ENCODE measurements at regions not wholly inside any gene's neighbourhood (a gene's known extent, or its start where the extent isn't known, plus 50 kb on each side); places are given as distances from the start of the nearest gene placed in this dataset.
A peak's percentile ranks its signal among the peaks of the same experiment; 100 is the strongest.

DNA sequence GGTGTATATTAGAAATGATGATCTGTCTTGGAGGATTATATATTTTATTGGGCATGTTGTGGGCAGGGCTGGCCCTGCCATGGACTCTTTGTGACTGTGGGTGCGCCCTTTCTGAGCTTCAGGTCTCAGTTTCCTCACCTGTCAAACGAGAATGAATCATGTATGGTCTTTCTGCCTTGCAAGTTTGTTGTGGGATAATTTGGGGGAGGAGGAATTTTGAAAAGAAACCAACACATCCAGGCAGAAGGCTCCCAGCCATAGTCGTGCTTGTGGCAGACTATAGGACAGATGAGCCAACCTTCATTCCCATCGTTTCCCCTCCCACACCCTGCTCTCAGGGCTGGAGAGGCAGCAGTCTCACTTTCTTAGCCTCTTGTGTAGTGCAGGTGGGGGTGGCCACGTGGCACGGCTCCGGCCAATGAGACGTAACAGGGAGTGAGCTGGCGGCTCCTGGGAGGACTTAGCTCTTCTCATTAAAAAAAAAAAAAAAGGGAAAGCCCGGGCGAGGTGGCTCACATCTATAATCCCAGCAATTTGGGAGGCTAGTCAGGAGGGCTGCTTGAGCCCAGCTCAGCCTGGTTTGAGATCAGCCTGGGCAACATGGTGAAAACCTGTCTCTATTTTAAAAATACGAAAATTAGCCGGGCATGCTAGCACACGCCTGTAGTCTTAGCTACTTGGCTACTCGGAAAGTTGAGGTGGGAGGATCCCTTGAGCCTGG lies 63.1 kb downstream of the RHOB start (continued):
- TF ChIP-seq, protein P1, sequence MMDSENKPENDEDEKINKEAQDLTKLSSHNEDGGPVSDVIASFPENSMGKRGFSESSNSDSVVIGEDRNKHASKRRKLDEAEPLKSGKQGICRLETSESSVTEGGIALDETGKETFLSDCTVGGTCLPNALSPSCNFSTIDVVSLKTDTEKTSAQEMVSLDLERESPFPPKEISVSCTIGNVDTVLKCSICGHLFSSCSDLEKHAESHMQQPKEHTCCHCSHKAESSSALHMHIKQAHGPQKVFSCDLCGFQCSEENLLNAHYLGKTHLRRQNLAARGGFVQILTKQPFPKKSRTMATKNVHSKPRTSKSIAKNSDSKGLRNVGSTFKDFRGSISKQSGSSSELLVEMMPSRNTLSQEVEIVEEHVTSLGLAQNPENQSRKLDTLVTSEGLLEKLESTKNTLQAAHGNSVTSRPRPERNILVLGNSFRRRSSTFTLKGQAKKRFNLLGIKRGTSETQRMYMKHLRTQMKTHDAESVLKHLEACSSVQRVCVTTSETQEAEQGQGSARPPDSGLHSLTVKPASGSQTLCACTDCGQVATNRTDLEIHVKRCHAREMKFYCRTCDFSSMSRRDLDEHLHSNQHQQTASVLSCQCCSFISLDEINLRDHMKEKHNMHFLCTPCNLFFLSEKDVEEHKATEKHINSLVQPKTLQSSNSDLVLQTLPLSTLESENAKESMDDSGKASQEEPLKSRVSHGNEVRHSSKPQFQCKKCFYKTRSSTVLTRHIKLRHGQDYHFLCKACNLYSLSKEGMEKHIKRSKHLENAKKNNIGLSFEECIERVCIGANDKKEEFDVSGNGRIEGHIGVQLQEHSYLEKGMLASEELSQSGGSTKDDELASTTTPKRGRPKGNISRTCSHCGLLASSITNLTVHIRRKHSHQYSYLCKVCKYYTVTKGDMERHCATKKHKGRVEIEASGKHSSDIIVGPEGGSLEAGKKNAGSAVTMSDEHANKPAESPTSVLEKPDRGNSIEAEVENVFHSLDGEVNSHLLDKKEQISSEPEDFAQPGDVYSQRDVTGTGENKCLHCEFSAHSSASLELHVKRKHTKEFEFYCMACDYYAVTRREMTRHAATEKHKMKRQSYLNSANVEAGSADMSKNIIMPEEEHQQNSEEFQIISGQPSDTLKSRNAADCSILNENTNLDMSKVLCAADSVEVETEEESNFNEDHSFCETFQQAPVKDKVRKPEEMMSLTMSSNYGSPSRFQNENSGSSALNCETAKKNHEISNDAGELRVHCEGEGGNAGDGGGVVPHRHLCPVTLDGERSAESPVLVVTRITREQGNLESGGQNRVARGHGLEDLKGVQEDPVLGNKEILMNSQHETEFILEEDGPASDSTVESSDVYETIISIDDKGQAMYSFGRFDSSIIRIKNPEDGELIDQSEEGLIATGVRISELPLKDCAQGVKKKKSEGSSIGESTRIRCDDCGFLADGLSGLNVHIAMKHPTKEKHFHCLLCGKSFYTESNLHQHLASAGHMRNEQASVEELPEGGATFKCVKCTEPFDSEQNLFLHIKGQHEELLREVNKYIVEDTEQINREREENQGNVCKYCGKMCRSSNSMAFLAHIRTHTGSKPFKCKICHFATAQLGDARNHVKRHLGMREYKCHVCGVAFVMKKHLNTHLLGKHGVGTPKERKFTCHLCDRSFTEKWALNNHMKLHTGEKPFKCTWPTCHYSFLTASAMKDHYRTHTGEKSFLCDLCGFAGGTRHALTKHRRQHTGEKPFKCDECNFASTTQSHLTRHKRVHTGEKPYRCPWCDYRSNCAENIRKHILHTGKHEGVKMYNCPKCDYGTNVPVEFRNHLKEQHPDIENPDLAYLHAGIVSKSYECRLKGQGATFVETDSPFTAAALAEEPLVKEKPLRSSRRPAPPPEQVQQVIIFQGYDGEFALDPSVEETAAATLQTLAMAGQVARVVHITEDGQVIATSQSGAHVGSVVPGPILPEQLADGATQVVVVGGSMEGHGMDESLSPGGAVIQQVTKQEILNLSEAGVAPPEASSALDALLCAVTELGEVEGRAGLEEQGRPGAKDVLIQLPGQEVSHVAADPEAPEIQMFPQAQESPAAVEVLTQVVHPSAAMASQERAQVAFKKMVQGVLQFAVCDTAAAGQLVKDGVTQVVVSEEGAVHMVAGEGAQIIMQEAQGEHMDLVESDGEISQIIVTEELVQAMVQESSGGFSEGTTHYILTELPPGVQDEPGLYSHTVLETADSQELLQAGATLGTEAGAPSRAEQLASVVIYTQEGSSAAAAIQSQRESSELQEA (CRISPR knock-in tag; IDR thresholded peaks at IDR 0.05; ENCODE audit: not compliant biosample characterization), result peak; percentile 73
- TF ChIP-seq ZFYVE20 (CRISPR knock-in tag; IDR thresholded peaks at IDR 0.05; ENCODE audit: borderline replicate concordance, low read depth), result no peak
- no peak for TF ChIP-seq TEAD2 (CRISPR knock-in tag; IDR thresholded peaks at IDR 0.05)
- TF ChIP-seq, protein P2, sequence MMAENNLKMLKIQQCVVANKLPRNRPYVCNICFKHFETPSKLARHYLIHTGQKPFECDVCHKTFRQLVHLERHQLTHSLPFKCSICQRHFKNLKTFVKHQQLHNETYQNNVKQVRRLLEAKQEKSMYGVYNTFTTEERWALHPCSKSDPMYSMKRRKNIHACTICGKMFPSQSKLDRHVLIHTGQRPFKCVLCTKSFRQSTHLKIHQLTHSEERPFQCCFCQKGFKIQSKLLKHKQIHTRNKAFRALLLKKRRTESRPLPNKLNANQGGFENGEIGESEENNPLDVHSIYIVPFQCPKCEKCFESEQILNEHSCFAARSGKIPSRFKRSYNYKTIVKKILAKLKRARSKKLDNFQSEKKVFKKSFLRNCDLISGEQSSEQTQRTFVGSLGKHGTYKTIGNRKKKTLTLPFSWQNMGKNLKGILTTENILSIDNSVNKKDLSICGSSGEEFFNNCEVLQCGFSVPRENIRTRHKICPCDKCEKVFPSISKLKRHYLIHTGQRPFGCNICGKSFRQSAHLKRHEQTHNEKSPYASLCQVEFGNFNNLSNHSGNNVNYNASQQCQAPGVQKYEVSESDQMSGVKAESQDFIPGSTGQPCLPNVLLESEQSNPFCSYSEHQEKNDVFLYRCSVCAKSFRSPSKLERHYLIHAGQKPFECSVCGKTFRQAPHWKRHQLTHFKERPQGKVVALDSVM (CRISPR knock-in tag; IDR thresholded peaks at IDR 0.05), result 0 out of 2 replicates have a peak, but pooled peaks have one; percentile 17
- 0 out of 2 replicates have a peak, but pooled peaks have one; percentile 48 for TF ChIP-seq ZNF547 (CRISPR knock-in tag; IDR thresholded peaks at IDR 0.05)
- TF ChIP-seq, protein P3, sequence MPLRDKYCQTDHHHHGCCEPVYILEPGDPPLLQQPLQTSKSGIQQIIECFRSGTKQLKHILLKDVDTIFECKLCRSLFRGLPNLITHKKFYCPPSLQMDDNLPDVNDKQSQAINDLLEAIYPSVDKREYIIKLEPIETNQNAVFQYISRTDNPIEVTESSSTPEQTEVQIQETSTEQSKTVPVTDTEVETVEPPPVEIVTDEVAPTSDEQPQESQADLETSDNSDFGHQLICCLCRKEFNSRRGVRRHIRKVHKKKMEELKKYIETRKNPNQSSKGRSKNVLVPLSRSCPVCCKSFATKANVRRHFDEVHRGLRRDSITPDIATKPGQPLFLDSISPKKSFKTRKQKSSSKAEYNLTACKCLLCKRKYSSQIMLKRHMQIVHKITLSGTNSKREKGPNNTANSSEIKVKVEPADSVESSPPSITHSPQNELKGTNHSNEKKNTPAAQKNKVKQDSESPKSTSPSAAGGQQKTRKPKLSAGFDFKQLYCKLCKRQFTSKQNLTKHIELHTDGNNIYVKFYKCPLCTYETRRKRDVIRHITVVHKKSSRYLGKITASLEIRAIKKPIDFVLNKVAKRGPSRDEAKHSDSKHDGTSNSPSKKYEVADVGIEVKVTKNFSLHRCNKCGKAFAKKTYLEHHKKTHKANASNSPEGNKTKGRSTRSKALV (CRISPR knock-in tag; IDR thresholded peaks at IDR 0.05), result no peak
- TF ChIP-seq ZFP36L1 (CRISPR knock-in tag; IDR thresholded peaks at IDR 0.05), result no peak
- TF ChIP-seq MLLT10 (CRISPR knock-in tag; IDR thresholded peaks at IDR 0.05), result no peak
- TF ChIP-seq, protein P4, sequence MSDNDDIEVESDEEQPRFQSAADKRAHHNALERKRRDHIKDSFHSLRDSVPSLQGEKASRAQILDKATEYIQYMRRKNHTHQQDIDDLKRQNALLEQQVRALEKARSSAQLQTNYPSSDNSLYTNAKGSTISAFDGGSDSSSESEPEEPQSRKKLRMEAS (IDR thresholded peaks at IDR 0.05), result peak; percentile 86
- TF ChIP-seq PHF8 (CRISPR knock-in tag; IDR thresholded peaks at IDR 0.05), result no peak
- TF ChIP-seq, protein P5, sequence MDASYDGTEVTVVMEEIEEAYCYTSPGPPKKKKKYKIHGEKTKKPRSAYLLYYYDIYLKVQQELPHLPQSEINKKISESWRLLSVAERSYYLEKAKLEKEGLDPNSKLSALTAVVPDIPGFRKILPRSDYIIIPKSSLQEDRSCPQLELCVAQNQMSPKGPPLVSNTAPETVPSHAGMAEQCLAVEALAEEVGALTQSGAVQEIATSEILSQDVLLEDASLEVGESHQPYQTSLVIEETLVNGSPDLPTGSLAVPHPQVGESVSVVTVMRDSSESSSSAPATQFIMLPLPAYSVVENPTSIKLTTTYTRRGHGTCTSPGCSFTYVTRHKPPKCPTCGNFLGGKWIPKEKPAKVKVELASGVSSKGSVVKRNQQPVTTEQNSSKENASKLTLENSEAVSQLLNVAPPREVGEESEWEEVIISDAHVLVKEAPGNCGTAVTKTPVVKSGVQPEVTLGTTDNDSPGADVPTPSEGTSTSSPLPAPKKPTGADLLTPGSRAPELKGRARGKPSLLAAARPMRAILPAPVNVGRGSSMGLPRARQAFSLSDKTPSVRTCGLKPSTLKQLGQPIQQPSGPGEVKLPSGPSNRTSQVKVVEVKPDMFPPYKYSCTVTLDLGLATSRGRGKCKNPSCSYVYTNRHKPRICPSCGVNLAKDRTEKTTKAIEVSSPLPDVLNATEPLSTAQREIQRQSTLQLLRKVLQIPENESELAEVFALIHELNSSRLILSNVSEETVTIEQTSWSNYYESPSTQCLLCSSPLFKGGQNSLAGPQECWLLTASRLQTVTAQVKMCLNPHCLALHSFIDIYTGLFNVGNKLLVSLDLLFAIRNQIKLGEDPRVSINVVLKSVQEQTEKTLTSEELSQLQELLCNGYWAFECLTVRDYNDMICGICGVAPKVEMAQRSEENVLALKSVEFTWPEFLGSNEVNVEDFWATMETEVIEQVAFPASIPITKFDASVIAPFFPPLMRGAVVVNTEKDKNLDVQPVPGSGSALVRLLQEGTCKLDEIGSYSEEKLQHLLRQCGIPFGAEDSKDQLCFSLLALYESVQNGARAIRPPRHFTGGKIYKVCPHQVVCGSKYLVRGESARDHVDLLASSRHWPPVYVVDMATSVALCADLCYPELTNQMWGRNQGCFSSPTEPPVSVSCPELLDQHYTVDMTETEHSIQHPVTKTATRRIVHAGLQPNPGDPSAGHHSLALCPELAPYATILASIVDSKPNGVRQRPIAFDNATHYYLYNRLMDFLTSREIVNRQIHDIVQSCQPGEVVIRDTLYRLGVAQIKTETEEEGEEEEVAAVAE (CRISPR knock-in tag; IDR thresholded peaks at IDR 0.05; ENCODE audit: borderline replicate concordance), result peak; percentile 57; the same call in 1 of the 2 replicates

Data from HepG2 (cell line).